ENCODE measurements at regions not wholly inside any gene's neighbourhood (a gene's known extent, or its start where the extent isn't known, plus 50 kb on each side); places are given as distances from the start of the nearest gene placed in this dataset.

DNA sequence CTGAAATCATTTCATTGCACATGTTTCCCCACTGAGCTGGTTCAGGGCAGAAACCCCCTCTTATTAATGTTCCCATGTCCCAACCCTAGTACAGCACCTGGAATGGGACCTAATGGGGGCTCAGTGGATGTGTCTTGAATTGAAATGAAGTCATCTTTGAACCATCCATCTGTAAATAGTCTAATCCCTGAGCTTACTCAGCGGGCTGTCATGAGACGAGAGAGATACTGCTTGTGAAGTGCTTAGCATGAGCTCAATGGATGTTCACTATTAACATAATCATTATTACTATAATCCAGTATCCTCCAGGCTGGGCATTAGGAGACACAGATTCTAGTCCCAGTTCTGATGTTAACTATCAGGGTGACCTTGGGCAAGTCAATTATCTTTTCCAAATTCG is 106.6 kb upstream of the LRFN2 start:
- Histone ChIP-seq H3K56ac (replicated peaks; ENCODE audit: insufficient read length, low read depth, low read length) (no peak overlapping the region), H4K8ac (ENCODE audit: extremely low read depth, insufficient read depth, low read length) (no peak overlapping the region), H3K23me2 (ENCODE audit: low read depth, low read length) (no peaks in the 10 kb centered on the region), H3K23ac (ENCODE audit: insufficient read length) (no peak overlapping the region), H3K4me3 (ENCODE audit: extremely low read depth in 1 of 4, insufficient read depth in 2 of 4, low read depth in 3 of 4, low read length in 4 of 4) (no peak overlapping the region), H3K79me2 (ENCODE audit: control insufficient read depth in 1 of 2, insufficient read depth in 2 of 2, low read length in 2 of 2) (no peaks in the 10 kb centered on the region), H2BK20ac (ENCODE audit: low read length) (no peak overlapping the region), H3K9ac (replicated peaks in 1 of 4; ENCODE audit: extremely low read depth in 1 of 4, low read depth in 3 of 4, low read length in 3 of 4) (no peak overlapping the region), H3K4ac (replicated peaks; ENCODE audit: insufficient read length, low read depth, low read length) (no peak overlapping the region), H4K20me1 (replicated peaks in 1 of 2; ENCODE audit: control insufficient read depth in 1 of 2, insufficient read depth in 2 of 2, low read length in 2 of 2) (no peaks in the 10 kb centered on the region), H2AFZ (ENCODE audit: low read length) (no peak overlapping the region), H3K79me1 (ENCODE audit: low read depth, low read length) (no peaks in the 10 kb centered on the region), H3K18ac (ENCODE audit: extremely low read depth, low read length) (no peak overlapping the region), H3K4me2 (ENCODE audit: insufficient read depth in 1 of 2, low read depth in 2 of 2, low read length in 2 of 2) (no peak overlapping the region), H3K27me3 (replicated peaks in 1 of 4; ENCODE audit: control insufficient read depth in 3 of 4, extremely low read depth in 1 of 4, insufficient read depth in 3 of 4, low read length in 3 of 4) (no peaks in the 10 kb centered on the region), H4K5ac (ENCODE audit: insufficient read length, low read depth, low read length) (no peak overlapping the region), H2BK12ac (ENCODE audit: low read depth, low read length) (no peak overlapping the region), H3K27ac (ENCODE audit: low read depth, low read length) (no peak overlapping the region), H3K14ac (ENCODE audit: insufficient read length) (no peak overlapping the region), H2BK15ac (ENCODE audit: low read length) (no peak overlapping the region), H3K9me3 (ENCODE audit: insufficient read depth in 2 of 2, low read depth in 1 of 2, low read length in 1 of 2) (no peaks in the 10 kb centered on the region), H3K36me3 (ENCODE audit: control insufficient read depth in 2 of 4, insufficient read depth in 4 of 4, low read length in 3 of 4) (no peaks in the 10 kb centered on the region), H2BK5ac (ENCODE audit: low read depth, low read length) (no peak overlapping the region), H4K91ac (replicated peaks; ENCODE audit: insufficient read length, low read length) (no peak overlapping the region), H3K4me1 (replicated peaks in 1 of 4; ENCODE audit: control insufficient read depth in 3 of 4, insufficient read depth in 4 of 4, low read length in 3 of 4) (no peaks in the 10 kb centered on the region), H2BK120ac (replicated peaks; ENCODE audit: low read depth, low read length) (no peak overlapping the region), H2AK5ac (ENCODE audit: low read depth, low read length) (no peak overlapping the region)
- no peak for FAIRE-seq
- POLR2A ChIA-PET (ENCODE audit: partially characterized antibody), result interaction anchor here (2.2 kb wide), 1 partner anchor 11 kb away, joined by 5 read pairs; no protein-coding TSS in a partner anchor
- CTCF ChIA-PET (ENCODE audit: partially characterized antibody), result interaction anchor here (1.1 to 3.4 kb wide), 4 partner anchors 10 to 334 kb away, joined by 3 to 20 read pairs (median 4); no protein-coding TSS in a partner anchor
- 78% methylated on average over 3 of the region's 3 CpGs; no CpG with 5 or more reads in 1 of the 2 experiments for WGBS, 2 experiments (ENCODE audit: extremely low coverage in 1 of 2, insufficient coverage in 1 of 2, insufficient read length in 1 of 2, insufficient replicate concordance in 2 of 2, low coverage in 1 of 2, low lambda C conversion rate in 2 of 2, missing lambda C conversion rate in 1 of 2)
- no peak for DNase-seq (ENCODE audit: low read depth in 1 of 2, low spot score in 2 of 2)
- TF ChIP-seq KDM5A (IDR thresholded peaks at IDR 0.05; ENCODE audit: low read length) (no peak), CHD2 (IDR thresholded peaks at IDR 0.05; ENCODE audit: low read length) (no peak), TAF1 (IDR thresholded peaks at IDR 0.05; ENCODE audit: low read depth, low read length) (no peak), HDAC2 (IDR thresholded peaks at IDR 0.05; ENCODE audit: borderline replicate concordance in 1 of 2, low read depth in 2 of 2, low read length in 2 of 2) (no peak), EP300 (IDR thresholded peaks at IDR 0.05; ENCODE audit: borderline replicate concordance in 1 of 2, low read depth in 2 of 2, low read length in 2 of 2) (no peak), NRF1 (IDR thresholded peaks at IDR 0.05; ENCODE audit: low read depth, low read length) (no peak), SIX5 (IDR thresholded peaks at IDR 0.05; ENCODE audit: low read depth, low read length) (no peak), TEAD4 (IDR thresholded peaks at IDR 0.05; ENCODE audit: low read depth, low read length) (no peak), ATF3 (IDR thresholded peaks at IDR 0.05; ENCODE audit: insufficient read depth, low read depth, low read length) (no peak), SRF (IDR thresholded peaks at IDR 0.05; ENCODE audit: low read depth, low read length) (no peak), SAP30 (IDR thresholded peaks at IDR 0.05; ENCODE audit: insufficient read depth, insufficient replicate concordance, low read length) (no peak)
